ENCODE measurements at regions not wholly inside any gene's neighbourhood (a gene's known extent, or its start where the extent isn't known, plus 50 kb on each side); places are given as distances from the start of the nearest gene placed in this dataset.
"Not testable (repeated sequence)": the region's sequence is repeated elsewhere in the genome, so short reads cannot be mapped to it uniquely, and the experiment has no call there.

DNA sequence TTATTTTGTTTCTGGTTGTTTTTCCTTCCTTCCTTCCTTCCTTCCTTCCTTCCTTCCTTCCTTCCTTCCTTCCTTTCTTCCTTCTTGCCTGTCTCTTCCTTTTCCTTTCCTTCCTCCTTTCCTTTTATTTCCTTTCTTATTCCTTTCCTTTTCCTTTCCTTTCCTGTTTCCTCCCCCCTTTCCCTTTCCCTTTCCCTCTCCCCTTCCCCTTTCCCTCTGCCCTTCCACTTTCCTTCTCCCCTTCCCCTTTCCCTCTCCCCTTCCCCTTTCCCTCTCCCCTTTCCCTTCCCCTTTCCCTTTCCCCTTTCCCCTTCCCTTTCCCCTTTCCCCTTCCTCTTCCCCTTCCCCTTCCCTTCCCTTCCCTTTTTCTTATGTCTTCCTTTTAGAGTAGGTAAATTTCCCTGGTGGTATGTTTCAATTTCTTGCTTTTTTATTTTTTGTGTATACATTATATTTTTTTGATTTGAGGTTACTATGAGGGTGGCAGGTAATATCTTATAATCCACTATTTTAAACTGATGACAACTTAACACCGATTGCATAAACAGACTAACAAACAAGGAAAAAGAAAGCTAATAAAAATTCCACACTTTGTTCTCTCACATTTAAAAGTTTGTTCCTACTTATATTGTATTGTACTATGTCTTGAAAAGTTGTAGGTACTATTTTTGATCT lies 311.0 kb upstream of the FSHR start:
- no peak for DNase-seq

GRCh38 chr2:49459314-49459993 lies 305.1 kb upstream of the FSHR start:
- no peak for DNase-seq

- DNase-seq, result no peak
Observed at GRCh38 chr2:49444005-49444404, 289.7 kb upstream of the FSHR start.

DNA sequence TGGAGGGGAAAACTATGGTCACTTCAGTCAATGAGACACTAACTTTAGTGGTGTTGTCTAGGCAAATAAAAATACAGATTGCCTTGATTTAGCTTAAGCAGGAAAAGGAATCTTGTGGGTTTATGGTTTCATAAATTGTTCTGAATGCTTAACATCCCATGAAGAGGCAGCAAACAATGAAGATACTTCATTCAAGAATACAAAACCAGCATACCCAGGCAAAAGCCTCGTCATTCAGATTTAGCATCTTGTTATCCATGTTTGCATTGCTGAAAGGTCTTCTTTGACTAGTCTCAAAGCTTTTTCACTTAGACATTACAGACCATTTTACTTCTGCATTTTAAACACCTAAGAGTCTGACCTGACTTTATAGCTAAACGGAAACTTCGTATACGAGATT lies 272.7 kb upstream of the FSHR start:
- DNase-seq, result no peak

DNA sequence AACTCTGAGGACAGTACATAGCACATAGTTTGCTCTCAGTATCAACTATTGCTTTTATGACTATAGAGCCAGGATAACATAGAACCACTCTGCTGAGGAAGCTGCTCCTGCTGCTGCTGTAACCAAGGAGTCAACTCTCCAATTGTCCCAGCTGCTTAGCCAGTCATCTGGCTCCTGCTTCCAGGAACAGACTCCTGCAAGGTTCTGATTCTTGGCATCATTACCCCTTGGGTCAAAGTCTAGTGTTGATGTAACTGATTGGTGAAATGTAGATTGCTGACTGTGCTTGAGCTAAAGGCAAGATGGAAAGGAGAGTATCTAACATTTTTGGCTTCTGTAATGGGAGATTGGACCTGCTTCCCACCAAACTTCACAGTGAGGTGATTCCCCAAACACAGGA lies 261.9 kb upstream of the FSHR start:
- no peak for DNase-seq

DNA sequence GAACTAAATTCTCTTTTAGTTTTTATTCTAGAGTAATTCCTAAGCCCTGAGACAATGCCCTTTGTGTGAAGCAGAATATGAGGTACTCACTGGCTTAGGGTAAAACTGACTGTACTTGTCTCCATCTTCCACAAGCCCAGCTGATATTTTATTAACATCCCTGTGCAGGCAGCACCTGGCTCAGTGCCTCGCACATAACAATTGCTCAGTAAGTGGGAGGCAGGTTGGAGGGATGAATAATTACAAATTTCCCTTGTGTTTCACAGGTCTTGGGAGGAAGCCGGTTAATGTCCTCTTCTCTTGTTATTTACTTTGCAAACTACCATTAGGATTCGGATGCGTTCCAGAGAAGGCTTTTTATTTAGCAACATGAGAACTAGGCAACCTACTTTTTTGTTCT lies 249.8 kb upstream of the FSHR start:
- DNase-seq, result no peak

DNA sequence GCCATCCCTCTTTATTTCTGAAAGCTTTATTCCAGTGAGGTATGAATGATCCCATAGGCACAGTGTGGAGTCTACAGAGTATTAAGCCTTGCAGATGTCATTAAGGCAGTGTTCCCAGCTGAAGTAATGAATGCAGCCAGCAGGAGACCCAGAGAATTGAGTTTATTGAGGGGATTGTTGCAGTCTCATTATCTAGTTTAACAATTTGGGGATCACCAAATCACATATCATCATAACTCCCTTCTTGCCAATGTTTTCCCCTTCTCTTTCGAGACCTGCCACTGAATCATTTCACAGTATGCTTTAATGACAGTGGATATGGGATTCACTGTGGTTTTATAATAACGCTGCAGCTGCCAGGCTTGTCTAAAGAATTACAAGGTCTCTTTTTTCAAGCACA lies 249.3 kb upstream of the FSHR start:
- DNase-seq, result no peak

GRCh38 chr2:49379406-49379805 lies 225.1 kb upstream of the FSHR start:
- DNase-seq, result no peak

DNA sequence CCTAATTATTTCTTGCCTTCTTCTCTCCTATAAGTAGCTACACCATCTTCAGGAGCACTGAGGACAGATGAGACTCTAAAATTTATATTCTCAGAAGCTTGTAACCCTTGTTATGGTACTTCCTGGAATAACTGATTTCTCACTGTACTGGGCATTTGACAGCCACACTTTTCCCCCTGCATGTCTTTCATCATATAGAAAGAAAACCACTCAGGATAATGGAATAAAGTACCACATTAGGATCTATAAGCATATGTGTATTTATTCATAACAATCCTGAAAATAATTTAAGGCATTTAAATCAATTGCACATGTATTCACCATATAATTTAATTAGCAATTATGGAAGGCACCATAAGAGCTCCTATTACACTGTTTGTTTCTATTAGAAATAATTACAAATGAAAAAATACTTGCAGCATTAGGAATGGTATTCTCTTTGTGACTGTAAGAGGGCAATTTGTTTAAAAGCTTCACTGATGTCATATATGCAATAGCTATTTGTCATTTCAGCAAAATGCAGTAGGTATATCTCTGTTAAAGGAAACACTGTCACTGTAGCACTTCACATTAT lies 216.9 kb upstream of the FSHR start:
- DNase-seq, result no peak

DNA sequence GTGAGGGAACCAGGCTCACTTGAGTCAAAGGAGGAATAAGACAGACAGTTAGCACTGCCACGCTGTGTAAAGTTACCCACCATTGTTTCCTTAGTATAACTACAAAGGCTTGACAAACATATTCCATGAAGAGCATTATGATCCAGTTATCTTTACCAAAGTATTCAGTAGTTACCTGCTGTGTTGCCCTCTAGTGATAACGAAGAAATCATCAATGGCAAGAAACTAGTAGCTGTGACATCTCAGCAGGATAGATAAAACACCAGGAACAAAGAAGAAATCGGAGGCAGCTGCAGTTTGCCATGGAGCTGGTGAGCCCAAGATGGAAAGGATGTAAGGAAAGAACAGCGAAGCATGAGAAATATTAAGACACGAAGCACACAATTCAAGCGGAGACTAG lies 215.3 kb upstream of the FSHR start:
- no peak for DNase-seq

DNA sequence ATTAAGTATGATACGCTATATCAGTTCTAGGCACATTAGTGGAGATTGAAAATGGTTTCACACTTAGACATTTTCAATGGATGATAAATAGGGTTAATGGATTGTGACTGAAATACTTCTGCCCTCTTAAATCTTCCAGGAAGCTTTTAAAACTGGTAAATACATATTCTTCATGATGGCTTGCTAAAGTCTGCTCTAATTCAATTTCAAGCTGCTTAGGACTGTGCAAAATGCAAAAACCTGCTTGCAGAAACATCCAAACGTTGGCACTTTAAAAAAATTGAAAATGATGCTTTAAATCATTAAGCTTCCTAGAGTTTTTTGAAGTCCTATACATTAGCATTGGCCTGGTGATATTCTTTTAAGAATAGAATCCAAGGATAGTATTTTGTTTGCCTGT lies 214.8 kb upstream of the FSHR start:
- no peak for DNase-seq

GRCh38 chr2:49367003-49367402 lies 212.7 kb upstream of the FSHR start:
- DNase-seq, result no peak

- no peak for DNase-seq
Observed at GRCh38 chr2:49360407-49360767, 206.1 kb upstream of the FSHR start.

DNA sequence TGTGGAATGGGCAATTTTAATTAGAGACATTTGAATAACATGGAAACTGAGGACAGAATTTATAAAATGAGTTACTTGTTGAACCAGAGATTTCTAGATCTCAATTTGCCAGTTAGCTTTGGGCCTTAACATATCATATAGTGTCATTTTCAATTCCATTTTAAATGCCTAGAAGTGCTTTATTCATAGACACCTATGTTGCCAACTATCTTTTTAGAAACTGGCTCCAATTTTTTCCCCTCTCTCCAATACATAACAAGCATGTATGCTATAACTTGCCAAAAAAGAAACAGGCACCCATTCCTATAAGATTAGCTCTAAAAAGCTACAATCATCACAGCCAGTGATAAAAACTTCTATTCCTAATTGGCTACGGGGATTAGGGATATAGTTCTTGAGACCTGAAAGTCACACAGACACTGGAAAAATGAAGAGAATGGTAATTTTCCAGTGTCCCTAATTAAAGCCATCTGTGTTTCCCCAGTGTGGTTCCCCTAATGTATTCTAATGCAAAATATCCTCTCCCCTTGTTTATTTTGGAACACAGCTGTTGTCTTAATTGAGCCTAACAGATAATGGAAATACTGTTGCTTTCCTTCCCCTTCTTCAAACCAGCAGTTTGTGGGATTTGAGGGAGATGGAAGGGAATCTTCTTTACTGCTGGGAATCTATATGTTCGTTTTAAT lies 205.5 kb upstream of the FSHR start:
- DNase-seq, result no peak

- no peak for DNase-seq
Observed at GRCh38 chr2:49355611-49356010, 201.3 kb upstream of the FSHR start.

- DNase-seq, result no peak
Observed at GRCh38 chr2:49351560-49351959, 197.2 kb upstream of the FSHR start.

DNA sequence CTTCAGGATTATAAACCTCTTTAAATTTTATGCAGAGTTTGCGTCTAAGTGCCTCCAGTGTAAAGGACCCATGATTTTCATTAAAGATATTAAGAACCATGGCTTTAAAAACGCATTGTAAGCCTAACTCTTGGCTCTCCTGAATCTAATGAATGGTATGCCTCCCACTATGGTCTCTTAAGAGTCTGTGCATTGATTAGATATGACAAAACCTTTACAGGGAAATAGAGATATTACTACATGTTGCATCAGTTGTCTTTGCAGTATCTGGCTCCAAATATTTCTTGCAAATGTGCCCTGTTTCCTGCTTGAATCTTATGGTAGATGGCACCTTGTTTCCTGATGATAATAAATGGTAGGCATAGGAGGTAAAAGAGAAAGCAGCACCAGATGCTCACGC lies 189.3 kb upstream of the FSHR start:
- no peak for DNase-seq

GRCh38 chr2:49342156-49342555 lies 187.8 kb upstream of the FSHR start:
- DNase-seq, result no peak

GRCh38 chr2:49335546-49335945 lies 181.2 kb upstream of the FSHR start:
- no peak for DNase-seq

- DNase-seq, result no peak
Observed at GRCh38 chr2:49332415-49332814, 178.1 kb upstream of the FSHR start.

DNA sequence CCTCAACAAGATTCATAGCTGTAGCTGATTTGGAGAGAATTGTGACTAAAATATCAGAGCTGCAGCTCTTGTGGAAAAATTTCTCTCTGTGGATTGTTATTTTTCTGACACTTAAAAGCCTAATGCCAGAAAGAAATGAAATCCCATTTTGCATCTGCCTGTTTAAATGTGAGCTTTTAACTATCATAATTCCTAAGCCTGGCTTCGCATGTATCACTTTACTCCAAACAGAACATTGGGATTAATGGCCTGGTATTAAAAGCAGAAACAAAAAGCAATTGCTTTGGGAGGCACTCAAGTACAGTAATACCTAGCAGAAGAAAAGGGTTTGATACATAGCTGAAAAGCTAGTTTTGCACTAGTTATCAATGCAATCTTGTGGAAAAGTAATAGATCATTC lies 164.2 kb upstream of the FSHR start:
- DNase-seq, result no peak

DNA sequence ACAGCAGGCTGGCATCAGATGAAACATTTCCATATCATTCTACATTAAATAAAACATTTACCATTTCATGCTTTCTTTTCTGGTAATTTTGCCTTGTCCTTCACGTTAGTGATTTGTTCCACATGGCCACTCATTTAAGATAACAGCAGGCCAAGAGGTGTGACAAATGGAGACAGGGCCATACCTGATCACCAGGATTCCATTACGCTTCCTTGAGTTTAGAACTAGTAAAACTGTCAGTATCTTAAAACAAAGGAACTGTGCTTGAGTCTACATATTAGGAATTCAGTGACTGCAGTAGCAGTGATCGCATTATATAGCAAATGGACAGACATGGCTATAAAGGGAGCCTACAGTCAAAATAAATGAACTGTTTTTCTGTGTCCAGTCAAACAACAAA lies 155.1 kb upstream of the FSHR start:
- no peak for DNase-seq

DNA sequence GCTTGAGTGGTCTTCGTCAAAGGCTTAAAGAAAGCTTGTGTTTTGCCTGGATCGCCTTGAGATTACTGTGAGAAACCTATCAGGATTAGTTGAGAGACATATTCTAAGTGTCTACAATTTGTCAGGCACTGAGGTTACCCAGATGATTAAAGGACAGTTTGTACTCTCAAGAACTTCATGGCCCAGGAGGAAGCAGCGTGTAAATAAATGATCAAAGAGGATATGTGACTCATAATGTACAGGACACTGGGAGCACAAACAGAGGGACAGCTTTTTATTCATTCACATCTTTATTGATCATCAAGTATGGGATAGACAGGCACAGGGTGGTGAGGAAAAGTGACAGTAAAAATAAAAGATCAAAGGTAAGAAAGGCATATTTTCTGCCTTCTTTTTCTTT lies 152.6 kb upstream of the FSHR start:
- DNase-seq, result no peak

- not testable (repeated sequence) for DNase-seq
Observed at GRCh38 chr2:49298693-49299092, 144.4 kb upstream of the FSHR start.

Data from cerebellar nuclear complex (tissue), 1 donor.